H9 (cell line): ENCODE measurements at regions not wholly inside any gene's neighbourhood (a gene's known extent, or its start where the extent isn't known, plus 50 kb on each side); places are given as distances from the start of the nearest gene placed in this dataset.

ENCODE experiments used
- DNase-seq: peaks from one replicate; pipeline ENCODE4 v3.0.0-alpha.2; 2017
- H2AFZ ChIP-seq: one replicate; pipeline ENCODE4 v1.6.1; 2013; ENCODE audit warnings: mild to moderate bottlenecking, low read length, control low read depth, moderate library complexity
- H2AK5ac ChIP-seq: 2 replicates; pipeline ENCODE4 v1.6.1; 2013; ENCODE audit warnings: low read length, control low read depth, mixed read lengths; ENCODE audit not compliant: insufficient read length
- H2BK120ac ChIP-seq: one replicate; pipeline ENCODE4 v1.6.1; 2013; ENCODE audit warnings: low read depth, mild to moderate bottlenecking, low read length, control low read depth, inconsistent platforms; ENCODE audit not compliant: poor library complexity, severe bottlenecking
- H2BK12ac ChIP-seq: 2 replicates; pipeline ENCODE4 v1.6.1; 2013; ENCODE audit warnings: low read length, control low read depth, mixed read lengths, low read depth; ENCODE audit not compliant: insufficient read length
- H2BK15ac ChIP-seq: 2 replicates; pipeline ENCODE4 v1.6.1; 2013; ENCODE audit warnings: low read depth, low read length, control low read depth
- H2BK20ac ChIP-seq: one replicate; pipeline ENCODE4 v1.6.1; 2013; ENCODE audit warnings: low read depth, mild to moderate bottlenecking, low read length, control low read depth, inconsistent platforms; ENCODE audit not compliant: poor library complexity, severe bottlenecking
- H2BK5ac ChIP-seq: 2 replicates; pipeline ENCODE4 v1.6.1; 2013; ENCODE audit warnings: low read length, control low read depth, mixed read lengths; ENCODE audit not compliant: insufficient read length
- H3K14ac ChIP-seq: 2 replicates; pipeline ENCODE4 v1.6.1; 2013; ENCODE audit warnings: low read length, control low read depth; ENCODE audit not compliant: insufficient read depth
- H3K18ac ChIP-seq: 2 replicates; pipeline ENCODE4 v1.6.1; 2013; ENCODE audit warnings: low read depth, mild to moderate bottlenecking, mixed read lengths, low read length, control low read depth; ENCODE audit not compliant: insufficient read length
- H3K23ac ChIP-seq: 2 replicates; pipeline ENCODE4 v1.6.1; 2013; ENCODE audit warnings: low read length, control low read depth, mixed read lengths, low read depth; ENCODE audit not compliant: insufficient read length
- H3K23me2 ChIP-seq: 2 replicates; pipeline ENCODE4 v1.6.1; 2013; ENCODE audit warnings: low read depth, mild to moderate bottlenecking, mixed read lengths, low read length, control low read depth; ENCODE audit not compliant: insufficient read length, poor library complexity, severe bottlenecking
- H3K27ac ChIP-seq: 2 replicates; pipeline ENCODE4 v1.5.1; 2013; ENCODE audit warnings: low read length, control low read depth, mixed read lengths, low read depth; ENCODE audit not compliant: insufficient read length
- H3K27me3 ChIP-seq: 2 replicates; pipeline ENCODE4 v1.6.1; 2013; ENCODE audit warnings: low read length, control low read depth, inconsistent platforms; ENCODE audit not compliant: insufficient read depth
- H3K4ac ChIP-seq: 2 replicates; pipeline ENCODE4 v1.6.1; 2013; ENCODE audit warnings: low read depth, mild to moderate bottlenecking, control low read depth, inconsistent platforms, low read length, moderate library complexity
- H3K4me1 ChIP-seq: 2 replicates; pipeline ENCODE4 v1.6.1; 2013; ENCODE audit warnings: low read length, control low read depth, inconsistent platforms; ENCODE audit not compliant: insufficient read depth
- H3K4me2 ChIP-seq: 2 replicates; pipeline ENCODE4 v1.6.1; 2013; ENCODE audit warnings: low read length, control low read depth, mixed read lengths; ENCODE audit not compliant: insufficient read length, insufficient read depth
- H3K56ac ChIP-seq: 2 replicates; pipeline ENCODE4 v1.6.1; 2013; ENCODE audit warnings: low read depth, mild to moderate bottlenecking, mixed read lengths, low read length, control low read depth; ENCODE audit not compliant: insufficient read length
- H3K79me1 ChIP-seq: 2 replicates; pipeline ENCODE4 v1.6.1; 2013; ENCODE audit warnings: low read depth, mild to moderate bottlenecking, moderate library complexity, low read length, control low read depth, inconsistent platforms; ENCODE audit not compliant: insufficient read depth, poor library complexity, severe bottlenecking
- H3K79me2 ChIP-seq: 2 replicates; pipeline ENCODE4 v1.6.1; 2013; ENCODE audit warnings: low read length, control low read depth, inconsistent platforms; ENCODE audit not compliant: insufficient read depth
- H3K9ac ChIP-seq: 2 replicates; pipeline ENCODE4 v1.6.1; 2013; ENCODE audit warnings: low read length, control low read depth, mixed read lengths; ENCODE audit not compliant: insufficient read length; ENCODE audit errors: extremely low read depth
- H3K9me3 ChIP-seq: one replicate; pipeline ENCODE4 v1.6.1; 2013; ENCODE audit warnings: low read depth, low read length, inconsistent platforms; ENCODE audit not compliant: control insufficient read depth
- H3T11ph ChIP-seq: one replicate; pipeline ENCODE4 v1.6.1; 2013; ENCODE audit warnings: mild to moderate bottlenecking, low read length, control low read depth, inconsistent platforms
- H4K20me1 ChIP-seq: one replicate; pipeline ENCODE4 v1.6.1; 2013; ENCODE audit not compliant: control insufficient read depth, insufficient read length, insufficient read depth
- H4K5ac ChIP-seq: 2 replicates; pipeline ENCODE4 v1.6.1; 2013; ENCODE audit warnings: low read depth, mild to moderate bottlenecking, mixed read lengths, low read length, control low read depth; ENCODE audit not compliant: insufficient read length
- H4K8ac ChIP-seq: replicated peaks from 2 replicates; pipeline ENCODE4 v1.6.1; 2013; ENCODE audit warnings: low read length, control low read depth, mixed read lengths, low read depth; ENCODE audit not compliant: insufficient read length
- H4K91ac ChIP-seq: 2 replicates; pipeline ENCODE4 v1.6.1; 2013; ENCODE audit warnings: low read depth, mild to moderate bottlenecking, moderate library complexity, mixed read lengths, low read length, control low read depth; ENCODE audit not compliant: insufficient read length
- H3K27ac Mint-ChIP-seq, 3 experiments: 2 replicates in 2 of 3; 3 replicates in 1 of 3; pipeline ENCODE4 v1.8.0; 2020 to 2021; ENCODE audit warnings: mixed read lengths in 3 of 3, mild to moderate bottlenecking in 1 of 3, moderate library complexity in 1 of 3
- H3K27me3 Mint-ChIP-seq: 2 replicates; pipeline ENCODE4 v1.8.0; 2021; ENCODE audit warnings: low read depth, mild to moderate bottlenecking, moderate library complexity, mixed read lengths
- H3K36me3 Mint-ChIP-seq, 3 experiments: 2 replicates in 2 of 3; 3 replicates in 1 of 3; pipeline ENCODE4 v1.8.0; 2020 to 2021; ENCODE audit warnings: low read depth in 3 of 3, mixed read lengths in 3 of 3; ENCODE audit not compliant: insufficient read depth in 1 of 3
- H3K4me1 Mint-ChIP-seq, 2 experiments: 2 replicates each; pipeline ENCODE4 v1.8.0; 2020; ENCODE audit warnings: mixed read lengths in 2 of 2
- H3K4me3 Mint-ChIP-seq, 2 experiments: 2 replicates in 1 of 2; 3 replicates in 1 of 2; pipeline ENCODE4 v1.8.0; 2020 to 2021; ENCODE audit warnings: mild to moderate bottlenecking in 2 of 2, mixed read lengths in 2 of 2, moderate library complexity in 1 of 2
- H3K9me3 Mint-ChIP-seq, 2 experiments: 2 replicates in 1 of 2; 3 replicates in 1 of 2; pipeline ENCODE4 v1.8.0; 2020; ENCODE audit warnings: mild to moderate bottlenecking in 2 of 2, mixed read lengths in 2 of 2, moderate library complexity in 1 of 2
- WGBS: extraction: QIAGEN DNeasy Blood & Tissue Kit; methylation state at CpG from one replicate; pipeline ENCODE4 v1.1.7; 2013; ENCODE audit warnings: missing lambda C conversion rate, low lambda C conversion rate, mixed read lengths; ENCODE audit not compliant: insufficient read length; ENCODE audit errors: extremely low coverage; 5-methylcytosine and 5-hydroxymethylcytosine counted together
- TF ChIP-seq, protein P1 (sequence below): fragments of 200-600 bp; sonication (generic); conservative IDR thresholded peaks from 3 replicates; pipeline ENCODE4 v1.8.0; 2021; ENCODE audit warnings: antibody characterized with exemption, mild to moderate bottlenecking

- Histone ChIP-seq H4K20me1 (no peaks in the 10 kb centered on the region), H2BK12ac (no peak overlapping the region), H3K79me1 (no peaks in the 10 kb centered on the region), H3K79me2 (no peaks in the 10 kb centered on the region), H3K14ac (no peak overlapping the region), H2BK120ac (no peak overlapping the region), H2BK20ac (no peak overlapping the region), H2BK5ac (no peak overlapping the region), H3K23me2 (no peaks in the 10 kb centered on the region), H4K8ac (no peak overlapping the region), H4K91ac (no peak overlapping the region), H3K4ac (no peak overlapping the region), H2AK5ac (no peak overlapping the region), H3K27me3 (no peaks in the 10 kb centered on the region), H3K4me1 (no peaks in the 10 kb centered on the region), H3K18ac (no peak overlapping the region), H3K4me2 (no peak overlapping the region), H3K9me3 (no peaks in the 10 kb centered on the region), H2BK15ac (no peak overlapping the region), H3K27ac (no peak overlapping the region), H3K56ac (no peak overlapping the region), H2AFZ (no peak overlapping the region), H3K9ac (no peak overlapping the region), H3K23ac (no peak overlapping the region), H4K5ac (no peak overlapping the region), H3T11ph (no peak overlapping the region)
- DNase-seq: peak; percentile 61
- no CpG with 5 or more reads among the region's 2 CpGs for WGBS
- Mint-ChIP-seq H3K27me3 (no peaks in the 10 kb centered on the region), H3K27ac (no peak overlapping the region), H3K9me3 (peaks cover 20 to 25% of the 10 kb centered on the region in 2 experiments), H3K4me3 (no peak overlapping the region), H3K4me1 (peaks cover 3 to 5% of the 10 kb centered on the region in 2 experiments; a peak in 3 of 4 replicates), H3K36me3 (peaks cover 5 to 22% (median 10%) of the 10 kb centered on the region in 3 experiments; a peak in 6 of 7 replicates)
- TF ChIP-seq, protein P1, sequence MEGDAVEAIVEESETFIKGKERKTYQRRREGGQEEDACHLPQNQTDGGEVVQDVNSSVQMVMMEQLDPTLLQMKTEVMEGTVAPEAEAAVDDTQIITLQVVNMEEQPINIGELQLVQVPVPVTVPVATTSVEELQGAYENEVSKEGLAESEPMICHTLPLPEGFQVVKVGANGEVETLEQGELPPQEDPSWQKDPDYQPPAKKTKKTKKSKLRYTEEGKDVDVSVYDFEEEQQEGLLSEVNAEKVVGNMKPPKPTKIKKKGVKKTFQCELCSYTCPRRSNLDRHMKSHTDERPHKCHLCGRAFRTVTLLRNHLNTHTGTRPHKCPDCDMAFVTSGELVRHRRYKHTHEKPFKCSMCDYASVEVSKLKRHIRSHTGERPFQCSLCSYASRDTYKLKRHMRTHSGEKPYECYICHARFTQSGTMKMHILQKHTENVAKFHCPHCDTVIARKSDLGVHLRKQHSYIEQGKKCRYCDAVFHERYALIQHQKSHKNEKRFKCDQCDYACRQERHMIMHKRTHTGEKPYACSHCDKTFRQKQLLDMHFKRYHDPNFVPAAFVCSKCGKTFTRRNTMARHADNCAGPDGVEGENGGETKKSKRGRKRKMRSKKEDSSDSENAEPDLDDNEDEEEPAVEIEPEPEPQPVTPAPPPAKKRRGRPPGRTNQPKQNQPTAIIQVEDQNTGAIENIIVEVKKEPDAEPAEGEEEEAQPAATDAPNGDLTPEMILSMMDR: peak; percentile 80
Observed at GRCh38 chr11:100525635-100526034, 161.5 kb upstream of the ARHGAP42 start.
